Skeletal muscle satellite cell (primary cell): ENCODE measurements at regions not wholly inside any gene's neighbourhood (a gene's known extent, or its start where the extent isn't known, plus 50 kb on each side); places are given as distances from the start of the nearest gene placed in this dataset.

Source experiments
- H3K27me3 ChIP-seq: 2 replicates; pipeline ENCODE4 v1.7.0; 2013; ENCODE audit warnings: low read length; ENCODE audit not compliant: control insufficient read depth, insufficient read depth
- H3K36me3 ChIP-seq: 2 replicates; pipeline ENCODE4 v1.7.0; 2013; ENCODE audit warnings: mild to moderate bottlenecking, control low read depth, low read length; ENCODE audit not compliant: insufficient read depth
- H3K4me1 ChIP-seq: 2 replicates; pipeline ENCODE4 v1.7.0; 2013; ENCODE audit warnings: low read length; ENCODE audit not compliant: control insufficient read depth, insufficient read depth
- H3K4me2 ChIP-seq: 2 replicates; pipeline ENCODE4 v1.7.0; 2013; ENCODE audit warnings: mild to moderate bottlenecking, low read length
- H3K4me3 ChIP-seq: 2 replicates; pipeline ENCODE4 v1.7.0; 2013; ENCODE audit warnings: low read length
- H3K9ac ChIP-seq: 2 replicates; pipeline ENCODE4 v1.7.0; 2013; ENCODE audit warnings: mild to moderate bottlenecking, low read depth, low read length, moderate library complexity
- H3K9me3 ChIP-seq: replicated peaks from 2 replicates; pipeline ENCODE4 v1.7.0; 2013; ENCODE audit warnings: mild to moderate bottlenecking, control low read depth, low read length

- H3K4me2 ChIP-seq, result peak overlapping the region; percentile 10
- peaks cover 39% of the 10 kb centered on the region for H3K4me1 ChIP-seq
- H3K4me3 ChIP-seq, result no peak overlapping the region
- no peaks in the 10 kb centered on the region for H3K27me3 ChIP-seq
- peak overlapping the region; percentile 24 for H3K9ac ChIP-seq
- H3K36me3 ChIP-seq, result no peaks in the 10 kb centered on the region
- peaks cover 3% of the 10 kb centered on the region for H3K9me3 ChIP-seq
Measured at GRCh38 chr11:28659716-28660348, 551.6 kb downstream of the METTL15 start.

- Histone ChIP-seq H3K4me1 (peaks cover 39% of the 10 kb centered on the region), H3K9me3 (no peaks in the 10 kb centered on the region), H3K4me3 (no peak overlapping the region), H3K36me3 (no peaks in the 10 kb centered on the region), H3K9ac (no peak overlapping the region), H3K27me3 (no peaks in the 10 kb centered on the region), H3K4me2 (no peak overlapping the region)
Measured at GRCh38 chr11:28657378-28658030, 549.3 kb downstream of the METTL15 start.

- Histone ChIP-seq H3K27me3 (no peaks in the 10 kb centered on the region), H3K4me2 (no peak overlapping the region), H3K4me3 (no peak overlapping the region), H3K36me3 (no peaks in the 10 kb centered on the region), H3K9ac (no peak overlapping the region), H3K9me3 (no peaks in the 10 kb centered on the region), H3K4me1 (peaks cover 20% of the 10 kb centered on the region)
Measured at GRCh38 chr11:28654191-28654590, 546.0 kb downstream of the METTL15 start.

GRCh38 chr11:28649922-28650321 is 541.7 kb downstream of the METTL15 start:
- Histone ChIP-seq H3K4me3 (no peak overlapping the region), H3K27me3 (no peaks in the 10 kb centered on the region), H3K9ac (no peak overlapping the region), H3K36me3 (no peaks in the 10 kb centered on the region), H3K4me1 (no peaks in the 10 kb centered on the region), H3K4me2 (no peak overlapping the region), H3K9me3 (no peaks in the 10 kb centered on the region)

GRCh38 chr11:28636566-28636965 is 528.4 kb downstream of the METTL15 start:
- no peaks in the 10 kb centered on the region for H3K36me3 ChIP-seq
- no peaks in the 10 kb centered on the region for H3K9me3 ChIP-seq
- H3K4me2 ChIP-seq, result no peak overlapping the region
- no peak overlapping the region for H3K4me3 ChIP-seq
- no peak overlapping the region for H3K9ac ChIP-seq
- peaks cover 13% of the 10 kb centered on the region for H3K4me1 ChIP-seq
- no peaks in the 10 kb centered on the region for H3K27me3 ChIP-seq

- no peak overlapping the region for H3K4me3 ChIP-seq
- H3K4me2 ChIP-seq, result no peak overlapping the region
- H3K27me3 ChIP-seq, result no peaks in the 10 kb centered on the region
- no peaks in the 10 kb centered on the region for H3K36me3 ChIP-seq
- H3K9me3 ChIP-seq, result no peaks in the 10 kb centered on the region
- H3K4me1 ChIP-seq, result peaks cover 18% of the 10 kb centered on the region
- no peak overlapping the region for H3K9ac ChIP-seq
Measured at GRCh38 chr11:28636033-28636432, 527.8 kb downstream of the METTL15 start.

GRCh38 chr11:28632338-28632737 is 524.1 kb downstream of the METTL15 start:
- H3K4me2 ChIP-seq, result no peak overlapping the region
- H3K9me3 ChIP-seq, result no peaks in the 10 kb centered on the region
- H3K4me1 ChIP-seq, result peaks cover 20% of the 10 kb centered on the region
- H3K4me3 ChIP-seq, result no peak overlapping the region
- no peaks in the 10 kb centered on the region for H3K36me3 ChIP-seq
- H3K9ac ChIP-seq, result no peak overlapping the region
- no peaks in the 10 kb centered on the region for H3K27me3 ChIP-seq

- Histone ChIP-seq H3K4me2 (no peak overlapping the region), H3K9ac (no peak overlapping the region), H3K36me3 (no peaks in the 10 kb centered on the region), H3K27me3 (no peaks in the 10 kb centered on the region), H3K9me3 (no peaks in the 10 kb centered on the region), H3K4me1 (peaks cover 20% of the 10 kb centered on the region), H3K4me3 (no peak overlapping the region)
Measured at GRCh38 chr11:28631148-28631547, 523.0 kb downstream of the METTL15 start.

- no peak overlapping the region for H3K9ac ChIP-seq
- no peak overlapping the region for H3K4me2 ChIP-seq
- H3K36me3 ChIP-seq, result no peaks in the 10 kb centered on the region
- no peak overlapping the region for H3K4me3 ChIP-seq
- H3K27me3 ChIP-seq, result no peaks in the 10 kb centered on the region
- H3K4me1 ChIP-seq, result peaks cover 20% of the 10 kb centered on the region
- no peaks in the 10 kb centered on the region for H3K9me3 ChIP-seq
Measured at GRCh38 chr11:28629235-28629634, 521.0 kb downstream of the METTL15 start.

GRCh38 chr11:28628412-28628811 is 520.2 kb downstream of the METTL15 start:
- no peak overlapping the region for H3K4me2 ChIP-seq
- H3K4me3 ChIP-seq, result no peak overlapping the region
- no peaks in the 10 kb centered on the region for H3K36me3 ChIP-seq
- no peaks in the 10 kb centered on the region for H3K9me3 ChIP-seq
- H3K27me3 ChIP-seq, result no peaks in the 10 kb centered on the region
- peaks cover 20% of the 10 kb centered on the region for H3K4me1 ChIP-seq
- no peak overlapping the region for H3K9ac ChIP-seq

GRCh38 chr11:28627690-28628255 is 519.6 kb downstream of the METTL15 start:
- H3K4me1 ChIP-seq, result peaks cover 17% of the 10 kb centered on the region
- no peaks in the 10 kb centered on the region for H3K9me3 ChIP-seq
- no peak overlapping the region for H3K4me2 ChIP-seq
- H3K9ac ChIP-seq, result no peak overlapping the region
- no peaks in the 10 kb centered on the region for H3K27me3 ChIP-seq
- no peak overlapping the region for H3K4me3 ChIP-seq
- no peaks in the 10 kb centered on the region for H3K36me3 ChIP-seq

- no peak overlapping the region for H3K4me3 ChIP-seq
- no peaks in the 10 kb centered on the region for H3K27me3 ChIP-seq
- H3K9me3 ChIP-seq, result no peaks in the 10 kb centered on the region
- H3K9ac ChIP-seq, result no peak overlapping the region
- peaks cover under 1% of the 10 kb centered on the region for H3K4me1 ChIP-seq
- H3K36me3 ChIP-seq, result no peaks in the 10 kb centered on the region
- no peak overlapping the region for H3K4me2 ChIP-seq
Measured at GRCh38 chr11:28625532-28625931, 517.3 kb downstream of the METTL15 start.
